ENCODE measurements at regions not wholly inside any gene's neighbourhood (a gene's known extent, or its start where the extent isn't known, plus 50 kb on each side); places are given as distances from the start of the nearest gene placed in this dataset.

DNA sequence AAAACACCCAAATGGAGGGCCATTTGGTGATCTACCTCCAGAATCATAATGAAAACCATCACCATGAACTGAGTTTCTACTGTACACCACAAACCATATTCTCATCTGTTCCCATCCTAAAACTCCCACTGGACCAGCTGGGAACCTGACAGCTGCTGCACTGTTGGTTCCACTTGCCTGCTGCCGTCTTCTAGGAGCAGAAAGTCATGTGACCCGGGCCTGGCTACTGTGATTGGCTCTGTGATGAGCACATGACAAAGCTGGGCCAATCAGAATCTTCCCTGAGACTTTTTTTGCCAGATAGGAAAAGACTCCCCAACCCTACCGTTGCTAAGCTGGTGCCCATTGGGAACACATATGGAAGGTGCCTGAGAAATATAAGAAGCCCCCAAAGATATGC, 264.2 kb downstream of the MRTFB start:
- TF ChIP-seq, protein P1, sequence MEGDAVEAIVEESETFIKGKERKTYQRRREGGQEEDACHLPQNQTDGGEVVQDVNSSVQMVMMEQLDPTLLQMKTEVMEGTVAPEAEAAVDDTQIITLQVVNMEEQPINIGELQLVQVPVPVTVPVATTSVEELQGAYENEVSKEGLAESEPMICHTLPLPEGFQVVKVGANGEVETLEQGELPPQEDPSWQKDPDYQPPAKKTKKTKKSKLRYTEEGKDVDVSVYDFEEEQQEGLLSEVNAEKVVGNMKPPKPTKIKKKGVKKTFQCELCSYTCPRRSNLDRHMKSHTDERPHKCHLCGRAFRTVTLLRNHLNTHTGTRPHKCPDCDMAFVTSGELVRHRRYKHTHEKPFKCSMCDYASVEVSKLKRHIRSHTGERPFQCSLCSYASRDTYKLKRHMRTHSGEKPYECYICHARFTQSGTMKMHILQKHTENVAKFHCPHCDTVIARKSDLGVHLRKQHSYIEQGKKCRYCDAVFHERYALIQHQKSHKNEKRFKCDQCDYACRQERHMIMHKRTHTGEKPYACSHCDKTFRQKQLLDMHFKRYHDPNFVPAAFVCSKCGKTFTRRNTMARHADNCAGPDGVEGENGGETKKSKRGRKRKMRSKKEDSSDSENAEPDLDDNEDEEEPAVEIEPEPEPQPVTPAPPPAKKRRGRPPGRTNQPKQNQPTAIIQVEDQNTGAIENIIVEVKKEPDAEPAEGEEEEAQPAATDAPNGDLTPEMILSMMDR (IDR thresholded peaks at IDR 0.05), result no peak
- peaks cover 2% of the 10 kb centered on the region for H3K9me3 Mint-ChIP-seq
- H3K36me3 Mint-ChIP-seq (ENCODE audit: low read depth), result no peaks in the 10 kb centered on the region
- no peak for ATAC-seq (ENCODE audit: low read depth)
- no peak overlapping the region for H3K27ac Mint-ChIP-seq
- ChIA-PET POLR2A (no interaction called here), CTCF (no interaction called here)
- H3K27me3 Mint-ChIP-seq, result no peaks in the 10 kb centered on the region
- no peak overlapping the region for H3K4me3 Mint-ChIP-seq
- DNase-seq, result no peak
- no peaks in the 10 kb centered on the region for H3K4me1 Mint-ChIP-seq
- intact Hi-C loops (cut with micrococcal nuclease), result no loop called here

DNA sequence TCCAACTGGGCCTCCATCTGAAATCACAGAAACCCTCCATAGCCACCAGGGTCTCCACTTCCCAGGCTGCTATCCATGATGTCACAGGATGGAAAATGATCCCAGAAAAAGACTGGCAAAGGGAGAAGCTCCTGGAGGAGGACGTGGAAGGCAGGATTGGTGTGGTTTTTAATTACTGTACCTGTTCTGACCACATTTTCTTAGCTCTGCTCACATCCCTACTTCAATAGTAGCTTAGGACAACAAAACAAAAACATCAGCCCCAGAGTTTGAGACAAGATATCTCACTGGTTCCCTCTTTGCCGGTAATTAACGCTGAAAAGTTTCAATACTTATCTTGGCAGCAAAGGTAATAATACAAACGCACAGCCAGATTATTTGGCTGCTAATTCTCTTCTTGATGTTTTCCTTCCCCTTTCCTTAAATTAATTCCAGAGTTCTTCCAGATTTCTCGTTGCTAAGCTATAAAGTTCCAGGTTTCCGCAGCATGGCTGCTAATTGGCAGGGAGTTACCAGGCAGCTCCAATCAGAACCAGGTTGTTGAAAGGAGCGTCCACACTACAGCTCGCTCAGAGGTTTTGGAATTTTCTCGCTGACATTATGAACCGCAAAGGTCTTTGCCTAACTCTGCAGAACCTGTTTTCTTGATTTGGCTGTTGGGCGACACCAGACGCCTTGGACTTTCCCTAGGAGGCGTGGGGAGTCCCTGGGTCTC, 263.4 kb downstream of the MRTFB start:
- Mint-ChIP-seq H3K4me3 (no peak overlapping the region), H3K36me3 (ENCODE audit: low read depth) (no peaks in the 10 kb centered on the region), H3K27me3 (no peaks in the 10 kb centered on the region), H3K9me3 (no peaks in the 10 kb centered on the region), H3K27ac (no peak overlapping the region), H3K4me1 (no peaks in the 10 kb centered on the region)
- DNase-seq (no peak), ATAC-seq (ENCODE audit: low read depth) (no peak)
- intact Hi-C loops (cut with micrococcal nuclease), result no loop called here
- TF ChIP-seq, protein P1 (IDR thresholded peaks at IDR 0.05), result no peak
- ChIA-PET POLR2A (no interaction called here), CTCF (interaction anchor here (0.7 kb wide), 1 partner anchor 16 kb away, joined by 3 read pairs; no protein-coding TSS in a partner anchor)

DNA sequence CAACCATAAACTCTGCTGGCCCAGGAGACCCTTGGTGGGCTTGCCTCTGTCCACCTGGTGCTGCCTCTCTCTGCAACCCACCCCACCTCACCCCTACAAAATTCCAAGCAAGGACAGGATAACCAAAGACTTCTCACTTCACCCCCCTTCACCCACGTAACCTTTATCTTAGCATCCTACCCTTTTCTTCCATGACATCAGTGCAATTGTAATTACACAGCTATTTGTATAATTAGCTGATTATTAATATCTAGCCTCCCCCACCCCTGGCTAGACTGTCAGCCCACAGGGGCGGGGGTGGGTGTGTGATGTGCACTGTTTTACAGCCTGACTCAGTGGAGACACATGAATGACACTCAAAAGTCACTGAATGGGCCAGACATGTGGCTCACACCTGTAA, 262.2 kb downstream of the MRTFB start:
- TF ChIP-seq, protein P1 (IDR thresholded peaks at IDR 0.05), result no peak
- H3K4me3 Mint-ChIP-seq, result no peak overlapping the region
- H3K4me1 Mint-ChIP-seq, result no peaks in the 10 kb centered on the region
- POLR2A ChIA-PET, result no interaction called here
- CTCF ChIA-PET, result no interaction called here
- no peaks in the 10 kb centered on the region for H3K27me3 Mint-ChIP-seq
- intact Hi-C loops (cut with micrococcal nuclease), result no loop called here
- no peak overlapping the region for H3K27ac Mint-ChIP-seq
- no peaks in the 10 kb centered on the region for H3K36me3 Mint-ChIP-seq (ENCODE audit: low read depth)
- no peak for ATAC-seq (ENCODE audit: low read depth)
- no peak for DNase-seq
- H3K9me3 Mint-ChIP-seq, result no peaks in the 10 kb centered on the region

DNA sequence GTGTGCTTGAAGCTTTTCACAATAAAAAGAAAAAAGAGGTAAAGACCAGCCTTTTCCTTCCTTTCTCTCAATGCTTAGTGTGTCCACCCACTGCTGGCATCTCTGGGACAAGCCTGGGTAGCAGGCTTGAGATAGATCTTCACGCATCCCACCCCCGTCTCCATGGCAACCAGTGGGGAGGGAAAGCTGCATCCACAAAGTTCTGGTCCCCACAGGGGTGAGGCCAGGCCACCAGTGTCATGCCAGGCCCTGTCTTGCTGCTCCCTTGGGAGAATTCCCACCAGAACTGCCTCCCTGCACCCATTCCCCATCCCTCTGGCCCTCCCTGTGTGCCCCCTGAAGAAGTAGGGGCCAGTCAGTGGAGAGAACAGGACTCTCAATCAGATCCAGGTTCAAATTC, 259.9 kb downstream of the MRTFB start:
- no peaks in the 10 kb centered on the region for H3K36me3 Mint-ChIP-seq (ENCODE audit: low read depth)
- no peaks in the 10 kb centered on the region for H3K27me3 Mint-ChIP-seq
- no peaks in the 10 kb centered on the region for H3K4me1 Mint-ChIP-seq
- ChIA-PET CTCF (no interaction called here), POLR2A (no interaction called here)
- no peak for ATAC-seq (ENCODE audit: low read depth)
- H3K27ac Mint-ChIP-seq, result no peak overlapping the region
- TF ChIP-seq, protein P1 (IDR thresholded peaks at IDR 0.05), result no peak
- no peak overlapping the region for H3K4me3 Mint-ChIP-seq
- intact Hi-C loops (cut with micrococcal nuclease), result no loop called here
- no peak for DNase-seq
- no peaks in the 10 kb centered on the region for H3K9me3 Mint-ChIP-seq

DNA sequence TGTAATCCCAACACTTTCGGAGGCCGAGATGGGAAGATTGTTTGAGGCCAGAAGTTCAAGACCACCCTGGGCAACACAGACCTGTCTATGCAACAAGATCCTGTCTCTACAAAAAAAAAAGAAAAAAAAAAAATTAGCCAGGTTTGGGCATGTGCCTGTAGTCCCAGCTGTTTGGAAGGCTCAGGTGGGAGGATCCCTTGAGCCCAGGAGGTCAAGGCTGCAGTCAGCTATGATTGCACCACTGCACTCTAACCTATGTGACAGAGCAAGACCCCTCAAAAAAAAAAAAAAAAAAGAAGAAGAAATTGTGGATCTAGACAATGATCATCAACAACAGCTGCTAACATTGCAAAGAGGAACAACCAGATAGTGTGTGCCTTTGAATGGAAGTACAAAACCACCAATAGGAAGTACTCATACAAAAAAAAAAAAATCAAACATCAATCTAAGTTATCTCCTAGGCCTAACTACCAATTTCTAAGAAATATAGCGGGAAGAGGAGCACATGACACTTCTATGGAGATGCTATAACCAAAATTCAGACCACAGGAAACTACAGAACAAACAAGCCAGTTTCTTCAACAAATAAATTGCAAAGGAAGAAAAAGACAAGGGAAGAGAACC, 258.7 kb downstream of the MRTFB start:
- POLR2A ChIA-PET, result no interaction called here
- Mint-ChIP-seq H3K36me3 (ENCODE audit: low read depth) (no peaks in the 10 kb centered on the region), H3K9me3 (no peaks in the 10 kb centered on the region), H3K27ac (no peak overlapping the region), H3K27me3 (peaks cover 6% of the 10 kb centered on the region), H3K4me1 (no peaks in the 10 kb centered on the region), H3K4me3 (no peak overlapping the region)
- CTCF ChIA-PET, result interaction anchor here (0.7 kb wide), 1 partner anchor 406 kb away, joined by 3 read pairs; no protein-coding TSS in a partner anchor
- DNase-seq (no peak), ATAC-seq (ENCODE audit: low read depth) (no peak)
- intact Hi-C loops (cut with micrococcal nuclease), result no loop called here
- TF ChIP-seq, protein P1 (IDR thresholded peaks at IDR 0.05), result no peak
